GM12874 (cell line): ENCODE measurements at regions not wholly inside any gene's neighbourhood (a gene's known extent, or its start where the extent isn't known, plus 50 kb on each side); places are given as distances from the start of the nearest gene placed in this dataset.

ENCODE experiments used
- TF ChIP-seq, protein P1 (sequence below): IDR thresholded peaks from 2 replicates; pipeline ENCODE4 v1.5.1; 2011; ENCODE audit warnings: low read depth, mild to moderate bottlenecking, control low read depth, low read length, moderate library complexity; ENCODE audit not compliant: insufficient read depth

DNA sequence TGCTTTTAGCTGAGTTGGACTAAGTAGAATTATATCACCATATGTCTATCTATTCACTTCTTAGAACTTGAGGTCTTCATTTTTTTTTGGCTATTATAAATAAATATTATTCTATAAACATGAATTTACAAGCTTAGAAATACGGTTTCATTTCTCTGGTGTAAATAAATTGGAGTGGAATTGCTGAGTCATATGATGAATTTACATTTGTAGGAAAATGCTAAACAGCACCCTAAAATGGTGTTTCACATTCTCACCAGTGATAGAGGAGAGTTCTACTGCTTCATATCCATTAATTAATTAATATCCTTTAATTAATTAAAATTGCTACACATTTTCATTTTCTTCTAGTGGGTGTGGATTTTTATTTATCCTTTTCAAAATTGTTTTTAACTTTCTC lies 318.3 kb downstream of the MDFIC start:
- TF ChIP-seq, protein P1, sequence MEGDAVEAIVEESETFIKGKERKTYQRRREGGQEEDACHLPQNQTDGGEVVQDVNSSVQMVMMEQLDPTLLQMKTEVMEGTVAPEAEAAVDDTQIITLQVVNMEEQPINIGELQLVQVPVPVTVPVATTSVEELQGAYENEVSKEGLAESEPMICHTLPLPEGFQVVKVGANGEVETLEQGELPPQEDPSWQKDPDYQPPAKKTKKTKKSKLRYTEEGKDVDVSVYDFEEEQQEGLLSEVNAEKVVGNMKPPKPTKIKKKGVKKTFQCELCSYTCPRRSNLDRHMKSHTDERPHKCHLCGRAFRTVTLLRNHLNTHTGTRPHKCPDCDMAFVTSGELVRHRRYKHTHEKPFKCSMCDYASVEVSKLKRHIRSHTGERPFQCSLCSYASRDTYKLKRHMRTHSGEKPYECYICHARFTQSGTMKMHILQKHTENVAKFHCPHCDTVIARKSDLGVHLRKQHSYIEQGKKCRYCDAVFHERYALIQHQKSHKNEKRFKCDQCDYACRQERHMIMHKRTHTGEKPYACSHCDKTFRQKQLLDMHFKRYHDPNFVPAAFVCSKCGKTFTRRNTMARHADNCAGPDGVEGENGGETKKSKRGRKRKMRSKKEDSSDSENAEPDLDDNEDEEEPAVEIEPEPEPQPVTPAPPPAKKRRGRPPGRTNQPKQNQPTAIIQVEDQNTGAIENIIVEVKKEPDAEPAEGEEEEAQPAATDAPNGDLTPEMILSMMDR, result no peak

DNA sequence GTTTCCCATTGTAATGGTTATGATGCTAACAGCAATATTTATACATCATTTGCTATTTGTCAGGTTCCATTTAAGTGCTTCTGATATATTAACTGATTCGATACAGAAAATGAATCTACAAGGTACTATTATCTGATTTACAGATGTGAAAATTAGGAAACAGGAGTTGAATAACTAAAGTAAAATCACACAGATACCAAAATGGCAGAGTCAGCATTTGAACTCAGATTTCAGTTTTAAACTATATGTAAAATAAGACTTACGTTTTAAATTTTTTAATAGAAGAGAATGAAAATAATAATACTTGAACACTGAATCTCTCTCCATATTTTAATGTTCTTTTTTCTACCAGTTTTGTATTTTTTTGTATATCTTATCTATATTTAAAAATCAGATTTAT lies 313.2 kb downstream of the MDFIC start:
- TF ChIP-seq, protein P1, result no peak

DNA sequence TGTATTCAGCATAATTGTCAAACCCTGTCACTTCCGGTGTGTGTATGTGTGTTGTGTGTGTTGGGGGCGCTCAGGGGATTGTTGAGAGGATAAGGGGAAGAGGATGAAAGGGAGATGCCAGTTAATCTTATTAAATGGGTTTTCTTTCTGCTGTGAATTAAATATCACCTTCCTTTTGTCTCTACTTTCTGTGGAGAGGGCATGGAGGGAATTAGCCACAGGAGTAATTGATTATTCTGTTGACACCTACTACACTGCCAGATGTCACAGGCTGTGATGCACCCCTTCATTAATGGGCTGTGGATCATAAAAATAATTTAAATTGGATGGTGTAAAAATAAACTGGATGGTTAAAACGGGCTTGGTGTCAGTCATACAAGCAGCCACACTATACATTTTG lies 311.9 kb downstream of the MDFIC start:
- TF ChIP-seq, protein P1, result no peak

DNA sequence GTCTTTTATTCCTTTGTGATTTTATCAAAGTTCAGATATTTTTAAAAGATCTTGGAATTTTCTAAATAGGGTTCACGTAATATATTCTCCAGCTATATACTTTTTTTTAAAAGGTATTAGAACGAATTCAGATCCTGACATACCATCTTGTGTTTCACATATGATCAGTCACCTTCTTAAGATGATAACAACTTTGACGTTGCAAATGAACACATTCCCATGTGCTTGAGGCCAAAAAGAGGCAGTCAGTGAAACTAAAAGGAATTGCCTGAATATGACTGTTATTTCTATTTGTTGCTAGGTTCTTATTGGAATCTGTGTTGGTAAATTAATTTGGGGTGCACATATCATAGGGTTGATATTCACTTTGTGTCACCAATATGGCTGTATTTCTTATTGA lies 310.1 kb downstream of the MDFIC start:
- TF ChIP-seq, protein P1, result no peak

DNA sequence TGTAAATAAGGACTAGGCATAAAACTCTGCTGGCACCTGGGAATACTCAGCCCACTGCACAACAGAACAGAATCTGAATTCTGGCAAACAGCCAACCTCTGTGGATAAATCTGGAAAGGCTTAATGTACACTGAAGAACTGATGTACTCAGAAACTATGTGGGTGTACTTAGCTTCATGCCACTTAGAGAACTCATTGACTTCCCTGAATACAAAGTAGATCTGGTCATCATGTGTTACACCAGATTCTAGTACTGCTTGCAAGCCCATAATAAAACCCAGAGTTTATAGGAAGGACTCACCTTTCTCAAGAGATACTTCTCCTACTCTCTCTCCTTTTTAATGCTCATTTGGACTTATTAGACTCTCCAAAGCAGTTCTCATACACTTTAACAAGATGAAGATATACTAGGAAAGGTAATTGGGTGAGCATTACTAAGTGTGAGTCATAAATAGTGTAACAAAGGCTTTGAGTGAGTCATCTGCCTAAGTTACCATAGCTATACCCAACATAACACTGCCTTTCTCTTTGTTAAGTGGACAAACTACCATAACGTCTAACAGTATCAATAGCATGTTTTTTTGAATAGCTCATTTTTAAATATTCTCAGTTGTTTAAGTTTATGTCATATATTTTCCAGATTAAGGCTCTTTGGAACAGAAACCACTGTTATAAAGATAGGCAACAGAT lies 309.1 kb downstream of the MDFIC start:
- TF ChIP-seq, protein P1, result no peak

DNA sequence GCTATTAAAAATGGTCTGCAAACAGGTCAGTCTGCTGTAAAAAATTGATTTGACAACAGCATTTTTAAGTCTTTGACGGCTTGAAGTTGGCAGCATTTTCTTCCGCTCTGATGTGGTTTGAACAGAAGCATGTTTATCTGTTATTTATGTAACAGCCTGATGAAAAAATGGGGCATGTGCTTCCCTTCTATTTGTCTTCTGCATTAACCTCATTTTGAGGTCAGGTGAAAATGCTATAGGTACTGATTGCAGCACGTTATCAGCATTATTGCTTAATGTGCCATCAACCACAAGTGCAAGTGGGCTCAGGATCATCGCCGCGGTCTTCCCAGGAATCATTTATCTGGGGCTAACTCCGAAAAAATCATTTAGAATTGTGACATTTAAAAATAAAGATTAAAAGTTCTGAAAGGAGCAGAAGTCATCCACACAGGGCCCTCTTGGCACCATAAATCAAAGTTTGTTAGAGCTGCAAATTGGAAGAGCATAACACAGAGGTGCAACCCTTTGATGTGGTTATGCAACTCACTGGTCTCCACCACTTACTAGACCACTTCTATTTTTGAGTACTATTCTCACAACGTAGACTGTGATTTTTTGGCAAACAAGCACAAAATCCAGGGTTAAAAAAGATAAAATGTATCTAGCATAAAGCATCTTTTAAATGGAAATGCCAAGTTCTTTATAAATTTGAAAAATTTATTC lies 307.7 kb downstream of the MDFIC start:
- TF ChIP-seq, protein P1, result no peak

DNA sequence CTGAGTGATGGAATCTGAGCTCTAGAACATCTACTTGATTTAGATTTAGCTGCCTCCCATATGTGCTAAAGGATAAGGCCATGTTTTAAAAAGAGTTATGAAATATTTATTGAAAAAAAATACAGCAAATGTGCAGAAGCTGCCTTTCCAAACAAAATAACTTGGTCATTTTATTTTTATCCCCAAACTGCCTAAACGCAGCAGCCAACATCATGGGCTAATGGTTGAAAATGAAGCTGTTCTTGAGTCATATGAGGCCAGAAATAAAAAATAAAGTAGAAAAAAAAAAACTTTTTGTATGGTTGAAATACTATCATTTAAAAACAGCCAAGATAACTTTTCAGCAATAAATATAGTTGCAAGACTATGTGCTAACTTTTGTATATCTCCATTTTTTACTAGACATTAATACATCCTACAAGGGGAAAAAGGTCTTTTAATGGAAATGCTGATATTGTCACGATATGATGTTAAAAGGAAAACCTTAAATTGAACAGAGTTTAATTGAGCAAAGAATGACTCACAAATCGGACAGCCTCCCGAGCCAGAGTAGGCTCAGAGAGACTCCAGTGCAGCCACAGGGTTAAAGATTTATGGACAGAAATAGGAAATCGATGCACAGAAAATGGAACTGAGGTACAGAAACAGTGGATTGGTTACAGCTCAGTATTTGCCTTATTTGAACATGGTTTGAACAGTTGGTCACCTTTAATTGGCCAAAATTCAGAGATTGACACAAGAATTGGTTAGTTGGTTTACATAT lies 305.8 kb downstream of the MDFIC start:
- TF ChIP-seq, protein P1, result no peak
